HepG2 (cell line): ENCODE measurements at regions not wholly inside any gene's neighbourhood (a gene's known extent, or its start where the extent isn't known, plus 50 kb on each side); places are given as distances from the start of the nearest gene placed in this dataset.
"Not testable (repeated sequence)": the region's sequence is repeated elsewhere in the genome, so short reads cannot be mapped to it uniquely, and the experiment has no call there.

Source experiments
- DMAP1 ChIP-seq: IDR thresholded peaks from 2 replicates; pipeline ENCODE4 v1.6.1; 2016
- ESRRA ChIP-seq: sonication (generic); formaldehyde crosslinking; IDR thresholded peaks from 2 replicates; pipeline ENCODE4 v1.5.1; 2020; ENCODE audit warnings: mild to moderate bottlenecking, low read depth, missing genetic modification reagents
- GATAD1 ChIP-seq: IDR thresholded peaks from 2 replicates; pipeline ENCODE4 v1.6.1; 2016; ENCODE audit warnings: missing genetic modification reagents, missing compliant biosample characterization
- ISL2 ChIP-seq: sonication (generic); formaldehyde crosslinking; IDR thresholded peaks from 2 replicates; pipeline ENCODE4 v1.5.0; 2020; ENCODE audit warnings: missing genetic modification reagents
- MED1 ChIP-seq: sonication (generic); formaldehyde crosslinking; IDR thresholded peaks from 2 replicates; pipeline ENCODE4 v1.4.0; 2020; ENCODE audit warnings: missing genetic modification reagents
- MXD4 ChIP-seq: IDR thresholded peaks from 2 replicates; pipeline ENCODE4 v1.6.1; 2016; ENCODE audit warnings: mild to moderate bottlenecking, missing biosample characterization, missing genetic modification reagents
- MYC ChIP-seq: sonication (generic); formaldehyde crosslinking; IDR thresholded peaks from 2 replicates; pipeline ENCODE4 v1.9.0; 2021; ENCODE audit warnings: missing genetic modification reagents, borderline replicate concordance
- NCOA2 ChIP-seq: sonication (generic); formaldehyde crosslinking; IDR thresholded peaks from 2 replicates; pipeline ENCODE4 v1.8.0; 2022; ENCODE audit warnings: inconsistent platforms
- PHF5A ChIP-seq: IDR thresholded peaks from one replicate; pipeline ENCODE4 v1.6.1; 2018; ENCODE audit warnings: low read depth, missing genetic modification reagents; ENCODE audit not compliant: unreplicated experiment
- PPARG ChIP-seq: conservative IDR thresholded peaks from 2 replicates; pipeline ENCODE4 v1.6.1; 2016; ENCODE audit warnings: missing biosample characterization, missing genetic modification reagents
- RXRB ChIP-seq: IDR thresholded peaks from 2 replicates; pipeline ENCODE4 v1.6.1; 2016; ENCODE audit warnings: borderline replicate concordance, missing genetic modification reagents, missing compliant biosample characterization
- SP1 ChIP-seq, 2 experiments: fragments of 450-650 bp in 1 of 2; sonication (generic) in 1 of 2; formaldehyde crosslinking in 1 of 2; IDR thresholded peaks; 2 replicates each; pipeline versions ENCODE4 v1.4.0 to v1.6.1; 2016 to 2020; ENCODE audit warnings: missing genetic modification reagents in 1 of 2
- ZNF10 ChIP-seq: sonication (generic); formaldehyde crosslinking; IDR thresholded peaks from 2 replicates; pipeline ENCODE4 v1.4.0; 2020; ENCODE audit warnings: mild to moderate bottlenecking, low read depth, missing genetic modification reagents, borderline replicate concordance
- ZNF614 ChIP-seq: IDR thresholded peaks from 2 replicates; pipeline ENCODE4 v1.6.1; 2018; ENCODE audit warnings: missing biosample characterization, missing genetic modification reagents, inconsistent platforms, borderline replicate concordance
- ZNF746 ChIP-seq: sonication (generic); formaldehyde crosslinking; IDR thresholded peaks from 2 replicates; pipeline ENCODE4 v1.8.0; 2022; ENCODE audit warnings: mild to moderate bottlenecking, missing genetic modification reagents
- TF ChIP-seq, protein P1 (sequence below): IDR thresholded peaks from 2 replicates; pipeline ENCODE4 v1.6.1; 2016
- TF ChIP-seq, protein P2 (sequence below): IDR thresholded peaks from 2 replicates; pipeline ENCODE4 v1.6.1; 2018; ENCODE audit warnings: missing genetic modification reagents, mild to moderate bottlenecking, missing compliant biosample characterization
- TF ChIP-seq, protein P3 (sequence below): sonication (generic); formaldehyde crosslinking; IDR thresholded peaks from 2 replicates; pipeline ENCODE4 v1.8.0; 2022; ENCODE audit warnings: mild to moderate bottlenecking, missing genetic modification reagents; ENCODE audit not compliant: insufficient replicate concordance
- TF ChIP-seq, protein P4 (sequence below): IDR thresholded peaks from 2 replicates; pipeline ENCODE4 v1.6.1; 2012; ENCODE audit warnings: inconsistent platforms
- TF ChIP-seq, protein P5 (sequence below): IDR thresholded peaks from 2 replicates; pipeline ENCODE4 v1.6.1; 2016; ENCODE audit warnings: low read depth, borderline replicate concordance
- TF ChIP-seq, protein P6 (sequence below): sonication (generic); formaldehyde crosslinking; IDR thresholded peaks from 2 replicates; pipeline ENCODE4 v1.5.1; 2020; ENCODE audit warnings: mild to moderate bottlenecking, missing genetic modification reagents, moderate library complexity

- TF ChIP-seq, protein P1, sequence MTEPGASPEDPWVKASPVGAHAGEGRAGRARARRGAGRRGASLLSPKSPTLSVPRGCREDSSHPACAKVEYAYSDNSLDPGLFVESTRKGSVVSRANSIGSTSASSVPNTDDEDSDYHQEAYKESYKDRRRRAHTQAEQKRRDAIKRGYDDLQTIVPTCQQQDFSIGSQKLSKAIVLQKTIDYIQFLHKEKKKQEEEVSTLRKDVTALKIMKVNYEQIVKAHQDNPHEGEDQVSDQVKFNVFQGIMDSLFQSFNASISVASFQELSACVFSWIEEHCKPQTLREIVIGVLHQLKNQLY (CRISPR knock-in tag) = peak; percentile 68; the same call in 1 of the 2 replicates
- peak; percentile 66; the same call in 1 of the 2 replicates for TF ChIP-seq DMAP1
- 0 out of 2 replicates have a peak, but pooled peaks have one; percentile 91 for TF ChIP-seq ZNF10 (CRISPR knock-in tag)
- peak; percentile 83 for TF ChIP-seq MYC (CRISPR knock-in tag)
- TF ChIP-seq MED1 = peak; percentile 83
- peak; percentile 33; the same call in 1 of the 2 replicates for TF ChIP-seq ISL2 (CRISPR knock-in tag)
- TF ChIP-seq NCOA2 (CRISPR knock-in tag) = peak; percentile 64; the same call in 1 of the 2 replicates
- TF ChIP-seq, protein P2, sequence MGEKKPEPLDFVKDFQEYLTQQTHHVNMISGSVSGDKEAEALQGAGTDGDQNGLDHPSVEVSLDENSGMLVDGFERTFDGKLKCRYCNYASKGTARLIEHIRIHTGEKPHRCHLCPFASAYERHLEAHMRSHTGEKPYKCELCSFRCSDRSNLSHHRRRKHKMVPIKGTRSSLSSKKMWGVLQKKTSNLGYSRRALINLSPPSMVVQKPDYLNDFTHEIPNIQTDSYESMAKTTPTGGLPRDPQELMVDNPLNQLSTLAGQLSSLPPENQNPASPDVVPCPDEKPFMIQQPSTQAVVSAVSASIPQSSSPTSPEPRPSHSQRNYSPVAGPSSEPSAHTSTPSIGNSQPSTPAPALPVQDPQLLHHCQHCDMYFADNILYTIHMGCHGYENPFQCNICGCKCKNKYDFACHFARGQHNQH (CRISPR knock-in tag) = 0 out of 2 replicates have a peak, but pooled peaks have one; percentile 54
- TF ChIP-seq, protein P3, sequence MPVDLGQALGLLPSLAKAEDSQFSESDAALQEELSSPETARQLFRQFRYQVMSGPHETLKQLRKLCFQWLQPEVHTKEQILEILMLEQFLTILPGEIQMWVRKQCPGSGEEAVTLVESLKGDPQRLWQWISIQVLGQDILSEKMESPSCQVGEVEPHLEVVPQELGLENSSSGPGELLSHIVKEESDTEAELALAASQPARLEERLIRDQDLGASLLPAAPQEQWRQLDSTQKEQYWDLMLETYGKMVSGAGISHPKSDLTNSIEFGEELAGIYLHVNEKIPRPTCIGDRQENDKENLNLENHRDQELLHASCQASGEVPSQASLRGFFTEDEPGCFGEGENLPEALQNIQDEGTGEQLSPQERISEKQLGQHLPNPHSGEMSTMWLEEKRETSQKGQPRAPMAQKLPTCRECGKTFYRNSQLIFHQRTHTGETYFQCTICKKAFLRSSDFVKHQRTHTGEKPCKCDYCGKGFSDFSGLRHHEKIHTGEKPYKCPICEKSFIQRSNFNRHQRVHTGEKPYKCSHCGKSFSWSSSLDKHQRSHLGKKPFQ (CRISPR knock-in tag) = peak; percentile 100
- TF ChIP-seq PPARG (CRISPR knock-in tag) = 0 out of 2 replicates have a peak, but pooled peaks have one; percentile 43
- TF ChIP-seq RXRB = peak; percentile 87
- peak; percentile 41; the same call in 1 of the 2 replicates for TF ChIP-seq GATAD1 (CRISPR knock-in tag)
- TF ChIP-seq, protein P4, sequence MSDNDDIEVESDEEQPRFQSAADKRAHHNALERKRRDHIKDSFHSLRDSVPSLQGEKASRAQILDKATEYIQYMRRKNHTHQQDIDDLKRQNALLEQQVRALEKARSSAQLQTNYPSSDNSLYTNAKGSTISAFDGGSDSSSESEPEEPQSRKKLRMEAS = peak; percentile 66
- TF ChIP-seq ZNF614 (CRISPR knock-in tag) = peak; percentile 61; the same call in 1 of the 2 replicates
- TF ChIP-seq MXD4 (CRISPR knock-in tag) = peak; percentile 64; the same call in 1 of the 2 replicates
- peak; percentile 58 for TF ChIP-seq PHF5A (CRISPR knock-in tag)
- TF ChIP-seq ZNF746 (CRISPR knock-in tag) = 0 out of 2 replicates have a peak, but pooled peaks have one; percentile 28
- peak; percentile 31; the same call in 1 of the 2 replicates for TF ChIP-seq ESRRA (CRISPR knock-in tag)
- TF ChIP-seq, protein P5, sequence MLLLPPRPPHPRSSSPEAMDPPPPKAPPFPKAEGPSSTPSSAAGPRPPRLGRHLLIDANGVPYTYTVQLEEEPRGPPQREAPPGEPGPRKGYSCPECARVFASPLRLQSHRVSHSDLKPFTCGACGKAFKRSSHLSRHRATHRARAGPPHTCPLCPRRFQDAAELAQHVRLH = peak; percentile 66; the same call in 1 of the 2 replicates
- not testable (repeated sequence) for TF ChIP-seq SP1 (IDR thresholded peaks at IDR 0.05)
- TF ChIP-seq SP1 (CRISPR knock-in tag; IDR thresholded peaks at IDR 0.05) = peak; percentile 69
- TF ChIP-seq, protein P6, sequence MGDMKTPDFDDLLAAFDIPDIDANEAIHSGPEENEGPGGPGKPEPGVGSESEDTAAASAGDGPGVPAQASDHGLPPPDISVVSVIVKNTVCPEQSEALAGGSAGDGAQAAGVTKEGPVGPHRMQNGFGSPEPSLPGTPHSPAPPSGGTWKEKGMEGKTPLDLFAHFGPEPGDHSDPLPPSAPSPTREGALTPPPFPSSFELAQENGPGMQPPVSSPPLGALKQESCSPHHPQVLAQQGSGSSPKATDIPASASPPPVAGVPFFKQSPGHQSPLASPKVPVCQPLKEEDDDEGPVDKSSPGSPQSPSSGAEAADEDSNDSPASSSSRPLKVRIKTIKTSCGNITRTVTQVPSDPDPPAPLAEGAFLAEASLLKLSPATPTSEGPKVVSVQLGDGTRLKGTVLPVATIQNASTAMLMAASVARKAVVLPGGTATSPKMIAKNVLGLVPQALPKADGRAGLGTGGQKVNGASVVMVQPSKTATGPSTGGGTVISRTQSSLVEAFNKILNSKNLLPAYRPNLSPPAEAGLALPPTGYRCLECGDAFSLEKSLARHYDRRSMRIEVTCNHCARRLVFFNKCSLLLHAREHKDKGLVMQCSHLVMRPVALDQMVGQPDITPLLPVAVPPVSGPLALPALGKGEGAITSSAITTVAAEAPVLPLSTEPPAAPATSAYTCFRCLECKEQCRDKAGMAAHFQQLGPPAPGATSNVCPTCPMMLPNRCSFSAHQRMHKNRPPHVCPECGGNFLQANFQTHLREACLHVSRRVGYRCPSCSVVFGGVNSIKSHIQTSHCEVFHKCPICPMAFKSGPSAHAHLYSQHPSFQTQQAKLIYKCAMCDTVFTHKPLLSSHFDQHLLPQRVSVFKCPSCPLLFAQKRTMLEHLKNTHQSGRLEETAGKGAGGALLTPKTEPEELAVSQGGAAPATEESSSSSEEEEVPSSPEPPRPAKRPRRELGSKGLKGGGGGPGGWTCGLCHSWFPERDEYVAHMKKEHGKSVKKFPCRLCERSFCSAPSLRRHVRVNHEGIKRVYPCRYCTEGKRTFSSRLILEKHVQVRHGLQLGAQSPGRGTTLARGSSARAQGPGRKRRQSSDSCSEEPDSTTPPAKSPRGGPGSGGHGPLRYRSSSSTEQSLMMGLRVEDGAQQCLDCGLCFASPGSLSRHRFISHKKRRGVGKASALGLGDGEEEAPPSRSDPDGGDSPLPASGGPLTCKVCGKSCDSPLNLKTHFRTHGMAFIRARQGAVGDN (CRISPR knock-in tag) = peak; percentile 61
These were observed 91.4 kb upstream of the PRDM7 start (continued) for GRCh38 chr16:90168349-90169126.
